ENCODE measurements at regions not wholly inside any gene's neighbourhood (a gene's known extent, or its start where the extent isn't known, plus 50 kb on each side); places are given as distances from the start of the nearest gene placed in this dataset.
A peak's percentile ranks its signal among the peaks of the same experiment; 100 is the strongest.

GRCh38 chr2:164164602-164165001 is 428.8 kb upstream of the FIGN start:
- DNase-seq = no peak

GRCh38 chr2:164155558-164155957 is 419.8 kb upstream of the FIGN start:
- no peak for DNase-seq

GRCh38 chr2:164151522-164151921 is 415.7 kb upstream of the FIGN start:
- DNase-seq = no peak

GRCh38 chr2:164150604-164151003 is 414.8 kb upstream of the FIGN start:
- DNase-seq = no peak

DNA sequence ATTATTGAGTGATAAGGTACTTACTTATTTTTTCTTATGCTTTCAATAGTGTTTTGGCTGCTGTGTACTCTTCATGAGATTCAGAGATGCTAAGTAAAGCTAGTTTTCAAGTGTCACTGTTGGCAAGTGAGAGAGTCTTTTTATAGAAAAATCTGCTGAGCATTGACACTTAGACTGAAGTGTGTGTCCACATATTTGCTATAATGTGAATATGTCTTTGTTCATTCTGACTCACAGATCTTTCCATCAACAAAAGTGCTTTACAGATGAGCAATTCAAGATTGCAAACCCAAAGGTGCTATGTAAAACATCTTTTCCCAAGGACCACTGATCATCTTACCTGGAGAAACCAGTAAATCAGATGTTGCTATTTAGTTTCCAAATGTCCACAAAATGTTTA is 410.6 kb upstream of the FIGN start:
- no peak for DNase-seq

GRCh38 chr2:164145093-164145987 is 409.5 kb upstream of the FIGN start:
- no peak for DNase-seq

DNA sequence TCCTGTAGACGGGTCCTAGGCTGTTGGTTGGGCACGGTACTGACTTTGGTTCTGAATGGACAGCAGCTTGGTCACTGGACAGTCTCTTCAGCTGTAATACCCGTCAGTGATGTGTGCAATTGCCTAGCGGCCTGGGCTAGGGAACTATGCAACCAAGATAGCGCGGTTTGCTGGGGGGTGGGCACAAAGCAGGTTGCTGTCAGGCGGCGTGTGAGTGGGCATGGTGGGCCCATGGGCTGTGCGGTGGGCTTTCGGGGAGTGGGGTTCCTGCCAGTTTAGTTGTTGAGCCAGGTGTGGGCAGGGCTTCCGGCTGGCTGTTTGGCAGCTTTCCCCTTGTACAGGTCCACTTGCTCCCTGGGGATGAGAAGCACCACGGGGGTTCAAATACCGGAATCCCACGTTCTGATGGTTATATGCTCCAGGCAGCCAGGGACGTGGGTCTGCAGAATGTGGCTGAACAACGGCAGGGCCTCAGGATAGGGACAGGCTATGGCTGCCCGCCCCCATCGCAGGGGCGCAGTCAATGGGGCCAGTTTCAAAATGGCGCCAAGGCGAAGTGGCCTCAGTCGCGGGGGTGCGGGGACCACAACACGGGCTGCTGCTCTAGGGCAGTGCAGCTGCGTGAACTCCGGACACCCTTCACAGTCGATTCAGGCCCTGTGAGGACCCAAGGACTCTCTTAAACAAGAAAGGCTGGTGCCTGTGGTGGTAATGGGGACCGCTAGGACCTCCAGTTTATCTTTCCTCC is 407.5 kb upstream of the FIGN start:
- no peak for DNase-seq

DNA sequence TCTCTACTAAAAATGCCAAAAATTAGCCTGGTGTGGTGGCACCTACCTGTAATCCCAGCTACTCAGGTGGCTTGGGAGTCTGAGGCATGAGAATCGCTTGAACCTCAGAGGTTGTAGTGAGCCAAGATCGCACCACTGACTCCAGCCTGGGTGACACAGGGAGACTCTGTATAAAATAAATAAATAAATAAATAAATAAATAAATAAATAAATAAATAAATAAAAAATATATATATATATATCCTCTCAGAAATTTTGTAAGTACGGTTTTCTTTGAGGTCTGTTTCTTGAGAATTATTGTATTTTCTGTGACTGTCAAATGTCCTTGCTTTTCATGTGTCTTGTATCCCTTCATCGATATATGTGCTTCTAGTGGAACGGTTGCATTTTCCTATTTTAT is 406.9 kb upstream of the FIGN start:
- no peak for DNase-seq

DNA sequence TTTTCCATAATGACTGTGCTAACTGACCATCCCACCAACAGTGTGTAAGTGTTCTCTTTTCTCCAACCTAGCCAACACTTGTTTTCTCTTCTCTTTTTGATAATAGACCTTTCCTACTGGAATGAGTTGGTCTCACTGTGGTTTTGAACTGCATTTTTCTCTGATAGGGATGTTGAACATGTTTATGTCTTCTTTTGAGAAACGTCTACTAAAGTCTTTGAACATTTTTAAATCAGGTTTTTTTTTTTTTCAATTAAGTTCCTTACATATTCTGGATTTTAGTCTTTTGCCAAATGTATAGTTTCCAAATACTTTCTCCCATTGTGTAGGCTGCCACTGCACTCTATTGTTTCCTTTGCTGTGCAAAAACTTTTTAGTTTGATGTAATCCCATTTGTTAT is 405.5 kb upstream of the FIGN start:
- no peak for DNase-seq

DNA sequence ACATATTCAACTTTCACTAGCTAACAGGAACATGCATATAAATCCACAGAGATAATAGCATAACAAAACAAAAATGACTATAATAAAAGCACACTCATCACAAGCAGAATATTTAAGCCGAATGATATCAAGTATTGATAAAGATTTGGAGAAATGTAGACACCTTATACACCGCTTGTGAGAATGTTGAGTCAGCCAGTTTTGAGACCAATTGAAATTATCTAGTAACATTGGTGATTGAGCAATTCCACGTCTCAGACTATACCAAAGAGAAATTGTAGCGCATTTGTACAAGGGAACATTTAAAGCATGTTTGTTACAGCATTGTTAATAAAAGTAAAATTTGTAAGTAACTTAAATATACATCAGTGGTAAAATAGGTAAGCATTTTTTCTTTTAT is 402.9 kb upstream of the FIGN start:
- no peak for DNase-seq

DNA sequence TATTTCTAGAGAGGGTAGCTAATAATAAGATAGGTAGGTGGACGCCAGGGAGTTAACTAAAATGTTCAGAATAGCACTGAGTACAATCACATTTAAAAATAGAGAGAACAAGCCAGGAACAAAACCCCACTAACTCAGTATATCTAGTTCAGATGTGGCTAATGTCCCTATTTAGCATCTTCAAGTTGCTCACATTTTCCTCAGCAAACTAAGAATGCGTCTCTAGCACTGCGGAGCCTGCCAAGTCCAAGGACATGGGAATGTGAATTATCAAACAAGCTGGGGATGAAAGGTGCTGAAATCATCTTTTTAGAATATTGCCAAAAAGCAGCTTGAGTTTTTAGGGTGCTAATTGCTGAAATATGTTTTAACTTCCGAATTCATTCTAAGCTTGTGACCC is 398.5 kb upstream of the FIGN start:
- DNase-seq = no peak

DNA sequence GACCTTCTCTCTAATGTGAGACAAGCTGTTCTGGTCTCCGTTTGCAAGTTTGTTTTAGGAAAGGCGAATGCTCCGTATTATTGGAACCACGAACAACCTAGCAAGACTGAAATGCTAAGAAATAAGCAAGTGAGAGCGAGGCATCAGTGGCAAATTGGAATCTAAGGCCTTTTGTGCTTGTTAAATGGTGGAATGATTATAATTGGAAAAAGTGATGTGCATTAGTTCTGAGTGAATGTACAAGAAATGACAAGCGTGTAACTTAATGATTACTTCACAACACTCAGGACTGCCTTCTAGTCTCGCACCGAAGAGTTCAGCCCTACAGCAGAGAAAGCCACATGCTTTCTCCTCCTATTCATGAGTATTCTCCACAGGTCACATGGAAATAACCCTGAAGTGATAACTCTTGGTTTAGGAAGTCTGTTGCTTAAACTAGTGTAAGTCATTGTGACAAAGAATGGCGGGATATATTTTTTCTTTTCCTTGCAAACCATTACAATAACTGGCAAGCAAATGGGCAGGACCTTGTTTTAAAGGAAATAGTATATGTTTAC is 392.2 kb upstream of the FIGN start:
- DNase-seq = no peak

- peak in 1 of 2 experiments; percentile 5 for DNase-seq
Measured at GRCh38 chr2:164126960-164127660, 391.3 kb upstream of the FIGN start.

GRCh38 chr2:164115806-164116205 is 380.0 kb upstream of the FIGN start:
- DNase-seq = no peak

- peak in 1 of 2 experiments; percentile 29 for DNase-seq
Measured at GRCh38 chr2:164114937-164115336, 379.1 kb upstream of the FIGN start.

GRCh38 chr2:164112105-164112504 is 376.3 kb upstream of the FIGN start:
- DNase-seq = no peak

GRCh38 chr2:164110515-164110914 is 374.7 kb upstream of the FIGN start:
- DNase-seq = no peak

DNA sequence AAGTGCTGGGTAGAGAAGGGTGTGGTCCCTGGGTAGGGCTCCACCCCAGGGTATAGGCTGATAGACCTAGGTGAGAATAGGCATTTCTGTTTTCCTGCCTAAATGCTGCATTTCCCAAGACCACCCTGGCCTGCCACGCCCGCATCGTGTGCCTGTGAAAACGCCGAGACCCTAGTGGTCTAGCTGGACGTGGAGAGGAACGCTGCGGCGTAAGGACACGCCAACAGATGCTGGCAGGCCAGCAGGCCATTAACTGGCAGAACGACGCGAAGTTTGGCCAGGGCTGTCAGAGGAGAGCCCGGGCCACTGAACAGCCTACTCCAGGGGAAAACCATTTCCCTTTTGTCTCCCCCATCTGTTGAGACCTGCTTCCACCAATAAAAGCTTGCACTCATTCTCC is 373.2 kb upstream of the FIGN start:
- DNase-seq = no peak

DNA sequence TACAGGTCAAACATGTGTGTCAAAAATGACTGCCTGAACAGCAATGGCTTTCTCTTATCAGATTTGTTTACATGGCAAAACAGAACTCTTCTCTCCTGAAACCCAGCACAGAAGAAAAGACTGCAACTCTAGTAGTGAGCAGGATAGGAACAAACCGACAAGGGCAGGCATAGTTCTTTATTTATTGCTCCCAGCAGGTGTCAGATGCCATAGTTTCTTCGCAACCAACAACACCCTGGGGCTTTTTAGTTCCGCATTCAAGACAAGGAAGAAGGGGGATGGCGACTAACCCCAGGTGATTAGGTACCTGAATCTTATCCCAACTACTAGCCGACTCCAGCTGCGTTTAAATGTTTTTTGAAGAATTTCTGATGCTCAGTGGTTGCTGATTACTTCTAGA is 367.5 kb upstream of the FIGN start:
- no peak for DNase-seq

DNA sequence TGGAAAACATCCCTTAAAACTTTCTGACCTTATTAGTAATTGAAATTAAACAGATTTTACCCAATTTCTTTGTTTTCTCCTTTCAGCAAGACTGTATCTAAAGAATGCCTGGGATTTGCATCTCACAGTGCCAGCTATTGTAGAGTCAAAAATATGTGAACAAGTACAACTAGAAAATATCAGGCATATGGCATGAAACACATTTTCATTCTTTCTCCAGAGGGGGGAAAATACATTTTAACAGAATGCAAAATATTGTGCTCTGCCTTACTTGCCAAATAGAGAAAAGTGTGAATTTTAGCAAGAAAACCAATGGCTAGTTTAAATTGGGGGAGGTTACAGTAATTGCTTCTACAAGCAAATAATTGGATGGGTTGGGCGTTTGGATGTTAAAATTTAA is 366.6 kb upstream of the FIGN start:
- DNase-seq = no peak

GRCh38 chr2:164091673-164092072 is 355.9 kb upstream of the FIGN start:
- DNase-seq = no peak

DNA sequence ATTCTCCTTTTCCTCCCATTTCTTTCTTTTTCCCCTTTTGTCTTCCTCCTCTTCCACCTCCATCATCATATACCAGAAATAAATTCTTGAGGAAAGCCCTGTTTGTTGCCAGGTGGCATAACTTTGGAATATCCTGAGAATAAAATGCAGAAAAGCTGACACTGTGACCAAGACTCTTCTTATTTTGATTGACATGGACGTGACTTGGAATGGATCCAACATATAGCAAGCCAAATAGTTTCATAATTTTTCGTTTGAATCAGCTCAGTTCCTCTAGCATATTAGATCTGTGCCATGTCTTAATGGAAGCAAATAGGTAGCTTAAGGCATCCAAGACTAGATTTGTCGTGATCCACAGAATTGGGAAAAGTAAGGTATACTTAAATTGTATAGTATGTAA is 354.7 kb upstream of the FIGN start:
- peak in 1 of 2 experiments; percentile 29 for DNase-seq

DNA sequence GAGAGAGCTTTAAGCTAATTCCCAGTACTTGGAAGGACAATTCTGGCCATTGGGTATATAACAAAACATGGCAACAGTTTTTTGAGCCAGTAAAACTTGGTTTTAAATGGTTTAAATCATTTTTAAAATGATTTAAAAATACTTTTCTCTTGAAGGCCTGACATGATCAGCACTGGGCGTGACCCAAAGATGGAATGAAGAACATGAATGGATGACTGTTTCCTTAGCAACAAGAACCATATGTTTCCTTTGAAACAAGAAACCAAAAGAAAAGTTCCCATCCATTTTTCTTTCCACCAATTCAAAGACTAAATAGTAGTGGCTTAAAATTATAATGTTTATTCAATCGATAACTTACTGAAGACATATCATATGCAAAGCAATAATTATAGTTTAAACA is 348.3 kb upstream of the FIGN start:
- DNase-seq = no peak

Data from NCI-H446 (cell line).